ENCODE measurements at regions not wholly inside any gene's neighbourhood (a gene's known extent, or its start where the extent isn't known, plus 50 kb on each side); places are given as distances from the start of the nearest gene placed in this dataset.

- ChIA-PET CTCF (no interaction called here), POLR2A (no interaction called here)
- no peak for DNase-seq (ENCODE audit: low spot score)
- Mint-ChIP-seq H3K9me3 (peaks cover 21% of the 10 kb centered on the region), H3K27me3 (ENCODE audit: low read depth) (no peaks in the 10 kb centered on the region), H3K4me3 (no peak overlapping the region), H3K27ac (no peak overlapping the region), H3K36me3 (peaks cover 24% of the 10 kb centered on the region), H3K4me1 (peaks cover 6% of the 10 kb centered on the region; the same call in 1 of the 2 replicates)
- TF ChIP-seq NR1H2 (CRISPR knock-in tag; IDR thresholded peaks at IDR 0.05): no peak
- TF ChIP-seq NFE2L1 (CRISPR knock-in tag; IDR thresholded peaks at IDR 0.05): no peak
- no peak for TF ChIP-seq NR2C2 (CRISPR knock-in tag; IDR thresholded peaks at IDR 0.05)
- no peak for TF ChIP-seq ESRRA (CRISPR knock-in tag; IDR thresholded peaks at IDR 0.05; ENCODE audit: borderline replicate concordance)
- TF ChIP-seq, protein P1, sequence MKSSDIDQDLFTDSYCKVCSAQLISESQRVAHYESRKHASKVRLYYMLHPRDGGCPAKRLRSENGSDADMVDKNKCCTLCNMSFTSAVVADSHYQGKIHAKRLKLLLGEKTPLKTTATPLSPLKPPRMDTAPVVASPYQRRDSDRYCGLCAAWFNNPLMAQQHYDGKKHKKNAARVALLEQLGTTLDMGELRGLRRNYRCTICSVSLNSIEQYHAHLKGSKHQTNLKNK (CRISPR knock-in tag; IDR thresholded peaks at IDR 0.05): no peak
- TF ChIP-seq ATF6 (CRISPR knock-in tag; IDR thresholded peaks at IDR 0.05): no peak
- no peak for TF ChIP-seq CREM (CRISPR knock-in tag; IDR thresholded peaks at IDR 0.05)
- no peak for TF ChIP-seq ELF4 (CRISPR knock-in tag; IDR thresholded peaks at IDR 0.05; ENCODE audit: low read depth)
- no peak for TF ChIP-seq SMAD4 (CRISPR knock-in tag; IDR thresholded peaks at IDR 0.05)
- TF ChIP-seq, protein P2, sequence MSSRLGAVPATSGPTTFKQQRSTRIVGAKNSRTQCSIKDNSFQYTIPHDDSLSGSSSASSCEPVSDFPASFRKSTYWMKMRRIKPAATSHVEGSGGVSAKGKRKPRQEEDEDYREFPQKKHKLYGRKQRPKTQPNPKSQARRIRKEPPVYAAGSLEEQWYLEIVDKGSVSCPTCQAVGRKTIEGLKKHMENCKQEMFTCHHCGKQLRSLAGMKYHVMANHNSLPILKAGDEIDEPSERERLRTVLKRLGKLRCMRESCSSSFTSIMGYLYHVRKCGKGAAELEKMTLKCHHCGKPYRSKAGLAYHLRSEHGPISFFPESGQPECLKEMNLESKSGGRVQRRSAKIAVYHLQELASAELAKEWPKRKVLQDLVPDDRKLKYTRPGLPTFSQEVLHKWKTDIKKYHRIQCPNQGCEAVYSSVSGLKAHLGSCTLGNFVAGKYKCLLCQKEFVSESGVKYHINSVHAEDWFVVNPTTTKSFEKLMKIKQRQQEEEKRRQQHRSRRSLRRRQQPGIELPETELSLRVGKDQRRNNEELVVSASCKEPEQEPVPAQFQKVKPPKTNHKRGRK (CRISPR knock-in tag; IDR thresholded peaks at IDR 0.05; ENCODE audit: borderline replicate concordance): no peak
- TF ChIP-seq, protein P3, sequence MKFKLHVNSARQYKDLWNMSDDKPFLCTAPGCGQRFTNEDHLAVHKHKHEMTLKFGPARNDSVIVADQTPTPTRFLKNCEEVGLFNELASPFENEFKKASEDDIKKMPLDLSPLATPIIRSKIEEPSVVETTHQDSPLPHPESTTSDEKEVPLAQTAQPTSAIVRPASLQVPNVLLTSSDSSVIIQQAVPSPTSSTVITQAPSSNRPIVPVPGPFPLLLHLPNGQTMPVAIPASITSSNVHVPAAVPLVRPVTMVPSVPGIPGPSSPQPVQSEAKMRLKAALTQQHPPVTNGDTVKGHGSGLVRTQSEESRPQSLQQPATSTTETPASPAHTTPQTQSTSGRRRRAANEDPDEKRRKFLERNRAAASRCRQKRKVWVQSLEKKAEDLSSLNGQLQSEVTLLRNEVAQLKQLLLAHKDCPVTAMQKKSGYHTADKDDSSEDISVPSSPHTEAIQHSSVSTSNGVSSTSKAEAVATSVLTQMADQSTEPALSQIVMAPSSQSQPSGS (CRISPR knock-in tag; IDR thresholded peaks at IDR 0.05; ENCODE audit: borderline replicate concordance, low read depth): no peak
- TF ChIP-seq, protein P4, sequence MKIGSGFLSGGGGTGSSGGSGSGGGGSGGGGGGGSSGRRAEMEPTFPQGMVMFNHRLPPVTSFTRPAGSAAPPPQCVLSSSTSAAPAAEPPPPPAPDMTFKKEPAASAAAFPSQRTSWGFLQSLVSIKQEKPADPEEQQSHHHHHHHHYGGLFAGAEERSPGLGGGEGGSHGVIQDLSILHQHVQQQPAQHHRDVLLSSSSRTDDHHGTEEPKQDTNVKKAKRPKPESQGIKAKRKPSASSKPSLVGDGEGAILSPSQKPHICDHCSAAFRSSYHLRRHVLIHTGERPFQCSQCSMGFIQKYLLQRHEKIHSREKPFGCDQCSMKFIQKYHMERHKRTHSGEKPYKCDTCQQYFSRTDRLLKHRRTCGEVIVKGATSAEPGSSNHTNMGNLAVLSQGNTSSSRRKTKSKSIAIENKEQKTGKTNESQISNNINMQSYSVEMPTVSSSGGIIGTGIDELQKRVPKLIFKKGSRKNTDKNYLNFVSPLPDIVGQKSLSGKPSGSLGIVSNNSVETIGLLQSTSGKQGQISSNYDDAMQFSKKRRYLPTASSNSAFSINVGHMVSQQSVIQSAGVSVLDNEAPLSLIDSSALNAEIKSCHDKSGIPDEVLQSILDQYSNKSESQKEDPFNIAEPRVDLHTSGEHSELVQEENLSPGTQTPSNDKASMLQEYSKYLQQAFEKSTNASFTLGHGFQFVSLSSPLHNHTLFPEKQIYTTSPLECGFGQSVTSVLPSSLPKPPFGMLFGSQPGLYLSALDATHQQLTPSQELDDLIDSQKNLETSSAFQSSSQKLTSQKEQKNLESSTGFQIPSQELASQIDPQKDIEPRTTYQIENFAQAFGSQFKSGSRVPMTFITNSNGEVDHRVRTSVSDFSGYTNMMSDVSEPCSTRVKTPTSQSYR (CRISPR knock-in tag; IDR thresholded peaks at IDR 0.05): no peak
- TF ChIP-seq ZNF396 (CRISPR knock-in tag; IDR thresholded peaks at IDR 0.05; ENCODE audit: borderline replicate concordance): no peak
- no peak for TF ChIP-seq ZNF232 (CRISPR knock-in tag; IDR thresholded peaks at IDR 0.05)
- TF ChIP-seq, protein P5, sequence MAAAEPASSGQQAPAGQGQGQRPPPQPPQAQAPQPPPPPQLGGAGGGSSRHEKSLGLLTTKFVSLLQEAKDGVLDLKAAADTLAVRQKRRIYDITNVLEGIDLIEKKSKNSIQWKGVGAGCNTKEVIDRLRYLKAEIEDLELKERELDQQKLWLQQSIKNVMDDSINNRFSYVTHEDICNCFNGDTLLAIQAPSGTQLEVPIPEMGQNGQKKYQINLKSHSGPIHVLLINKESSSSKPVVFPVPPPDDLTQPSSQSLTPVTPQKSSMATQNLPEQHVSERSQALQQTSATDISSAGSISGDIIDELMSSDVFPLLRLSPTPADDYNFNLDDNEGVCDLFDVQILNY (CRISPR knock-in tag; IDR thresholded peaks at IDR 0.05): no peak
- no peak for TF ChIP-seq ARID4B (CRISPR knock-in tag; IDR thresholded peaks at IDR 0.05; ENCODE audit: borderline replicate concordance)
- no peak for TF ChIP-seq ETV6 (CRISPR knock-in tag; IDR thresholded peaks at IDR 0.05)
- no peak for TF ChIP-seq RELA (CRISPR knock-in tag; IDR thresholded peaks at IDR 0.05; ENCODE audit: borderline replicate concordance)
- no peak for ATAC-seq
Observed at GRCh38 chr5:118378959-118379358, 609.4 kb downstream of the DTWD2 start.
